AG09309 (cell line): ENCODE measurements at regions not wholly inside any gene's neighbourhood (a gene's known extent, or its start where the extent isn't known, plus 50 kb on each side); places are given as distances from the start of the nearest gene placed in this dataset.

Experiments
- DNase-seq: peaks from one replicate; pipeline ENCODE4 v3.0.0-alpha.2; 2010; ENCODE audit warnings: low read depth
- H3K4me3 ChIP-seq: 2 replicates; pipeline ENCODE4 v1.5.1; 2011; ENCODE audit warnings: mild to moderate bottlenecking, low read depth, low read length, moderate library complexity; ENCODE audit not compliant: control insufficient read depth
- CTCF ChIP-seq: IDR thresholded peaks from 2 replicates; pipeline ENCODE4 v1.5.1; 2011; ENCODE audit warnings: mild to moderate bottlenecking, low read depth, low read length, inconsistent platforms; ENCODE audit not compliant: insufficient read depth, control insufficient read depth; ENCODE audit errors: missing control alignments

GRCh38 chr17:13749166-13749890 lies 147.6 kb upstream of the HS3ST3A1 start:
- TF ChIP-seq CTCF, result no peak
- no peak overlapping the region for H3K4me3 ChIP-seq
- no peak for DNase-seq

DNA sequence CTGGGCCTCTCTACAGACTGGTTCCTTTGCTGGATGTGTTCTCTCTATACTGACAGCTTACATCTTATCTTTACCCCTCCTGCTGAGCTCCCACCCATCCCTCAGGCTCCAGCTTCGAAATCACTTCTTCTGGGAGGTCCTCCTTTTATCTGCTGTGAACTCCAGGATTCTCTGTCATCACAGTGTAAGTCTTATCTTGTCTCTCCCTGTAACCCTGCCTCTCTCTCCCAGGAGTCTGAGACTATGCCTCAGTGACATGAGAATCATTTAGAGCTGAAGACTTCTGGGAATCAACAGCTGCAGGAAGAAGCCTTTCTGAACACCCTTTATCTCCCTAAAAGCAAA lies 148.1 kb upstream of the HS3ST3A1 start:
- no peak overlapping the region for H3K4me3 ChIP-seq
- DNase-seq, result no peak
- no peak for TF ChIP-seq CTCF

DNA sequence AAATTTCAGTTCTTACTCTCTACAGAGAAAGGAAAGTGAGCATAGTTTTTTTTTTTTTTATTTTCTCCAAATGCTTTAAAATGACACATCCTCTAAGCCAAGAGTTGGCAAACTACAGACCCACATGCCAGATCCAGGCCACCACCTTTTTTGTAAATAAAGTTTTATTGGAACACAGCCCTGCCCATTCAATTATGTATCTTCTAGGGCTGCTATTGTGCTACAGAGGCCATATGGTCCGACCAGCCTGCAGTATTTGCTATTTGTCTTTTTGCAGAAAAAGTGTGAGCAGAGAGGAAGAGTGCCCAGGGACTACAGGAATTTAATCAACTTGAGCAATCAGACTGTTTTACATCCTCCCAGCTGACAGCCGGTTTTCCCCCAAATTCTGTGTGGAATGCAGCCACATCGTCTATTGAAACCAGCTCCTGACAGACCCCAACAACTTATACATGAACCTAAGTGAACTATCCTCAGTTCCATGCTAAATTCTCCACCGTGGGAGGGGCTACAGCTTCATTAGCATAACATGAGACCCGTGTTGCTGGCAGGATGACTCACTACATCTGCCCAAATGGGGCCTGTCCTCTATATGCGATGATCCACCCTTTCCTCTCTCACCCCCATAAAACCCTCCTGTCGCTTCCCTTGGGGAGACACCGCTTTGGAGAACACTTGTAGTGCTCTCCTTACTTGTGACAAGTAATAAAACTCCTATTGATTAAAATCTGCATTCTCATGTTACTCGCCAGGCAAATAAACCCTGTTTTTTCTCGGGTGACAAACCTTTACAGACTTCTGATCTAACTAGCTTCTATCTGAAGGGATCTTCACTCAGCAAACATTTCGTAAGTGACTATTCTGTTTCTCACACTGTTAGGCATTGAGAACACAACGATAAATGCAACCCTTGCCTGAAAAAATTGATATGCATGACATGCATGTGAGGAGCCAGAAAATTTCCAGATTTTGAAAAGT lies 149.4 kb upstream of the HS3ST3A1 start:
- DNase-seq, result no peak
- no peak for TF ChIP-seq CTCF
- no peak overlapping the region for H3K4me3 ChIP-seq

DNA sequence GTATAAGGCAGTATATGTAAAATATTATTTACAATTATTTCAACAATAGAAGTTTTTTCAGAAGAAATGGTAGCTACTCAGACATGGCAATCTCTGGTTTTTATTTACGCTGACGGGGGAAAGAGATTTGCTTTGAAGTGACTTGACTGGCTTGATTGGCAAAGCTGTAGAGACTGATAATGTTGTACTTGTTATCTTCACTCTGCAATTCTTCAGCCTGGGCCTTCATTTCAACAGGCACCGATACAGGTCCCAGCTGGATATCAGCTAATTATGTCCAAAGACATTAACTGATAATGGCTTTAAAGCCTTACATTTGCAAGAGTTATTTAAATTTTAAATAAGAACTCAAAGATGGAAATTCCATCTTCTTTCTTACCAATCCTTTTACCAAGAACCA lies 151.4 kb upstream of the HS3ST3A1 start:
- no peak for TF ChIP-seq CTCF
- no peak for DNase-seq
- H3K4me3 ChIP-seq, result no peak overlapping the region

DNA sequence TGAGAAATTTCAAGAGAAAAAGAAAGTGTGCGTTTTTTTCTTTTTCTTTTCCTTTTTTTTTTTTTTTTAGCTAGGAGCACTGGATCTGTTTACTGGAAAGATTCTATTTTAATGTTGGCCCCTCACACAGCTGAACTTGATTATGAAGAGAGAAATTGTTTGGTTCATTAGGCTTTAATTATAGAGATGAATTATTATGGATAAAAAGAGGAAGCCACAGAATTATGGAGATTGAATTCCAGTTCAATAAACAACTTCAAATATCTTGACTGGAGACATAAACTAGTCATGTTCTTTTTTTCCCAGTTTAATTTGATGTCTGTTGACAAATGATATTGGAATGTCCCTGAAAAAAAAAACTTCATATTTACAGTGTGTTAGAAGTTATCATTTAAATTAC lies 152.0 kb upstream of the HS3ST3A1 start:
- DNase-seq, result no peak
- no peak overlapping the region for H3K4me3 ChIP-seq

GRCh38 chr17:13755851-13756250 lies 154.1 kb upstream of the HS3ST3A1 start:
- no peak overlapping the region for H3K4me3 ChIP-seq
- DNase-seq, result no peak
- no peak for TF ChIP-seq CTCF

More for the DNA sequence above, 152.0 kb upstream of the HS3ST3A1 start:
- no peak for TF ChIP-seq CTCF
